ENCODE measurements at regions not wholly inside any gene's neighbourhood (a gene's known extent, or its start where the extent isn't known, plus 50 kb on each side); places are given as distances from the start of the nearest gene placed in this dataset.

DNA sequence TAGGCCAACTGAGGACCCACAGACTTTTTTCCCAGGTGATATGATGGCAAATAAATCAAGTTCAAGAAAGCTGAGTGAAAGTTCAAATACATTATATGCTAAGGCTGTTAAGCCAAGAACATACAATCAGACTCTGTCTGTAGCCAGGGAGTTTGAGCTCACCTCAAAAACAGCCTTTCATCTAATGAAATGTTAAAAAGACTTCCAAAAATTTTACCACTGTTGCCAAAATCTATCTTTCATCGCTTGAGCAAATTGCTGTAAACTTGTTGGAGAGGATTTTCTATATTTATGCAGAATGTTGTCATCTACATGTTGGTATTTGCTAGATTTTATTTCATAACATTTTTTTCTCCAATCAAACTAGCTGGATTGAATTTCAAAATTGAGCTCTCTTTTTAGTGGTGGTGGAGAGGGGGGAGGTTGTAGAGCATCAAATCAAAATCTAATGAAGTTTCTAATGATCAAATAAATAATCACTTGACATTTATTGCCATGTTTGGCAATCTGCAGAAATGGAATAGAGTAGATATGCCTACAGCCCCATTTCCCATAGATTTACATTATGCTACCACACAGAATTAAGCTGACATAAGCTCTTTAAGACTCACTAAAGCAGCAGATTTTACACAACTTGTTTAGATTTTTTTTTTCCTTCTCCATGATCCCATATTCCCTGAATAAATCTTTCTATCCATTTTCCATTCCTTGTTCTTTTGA, 828.9 kb upstream of the ZNF608 start:
- TF ChIP-seq, protein P1, sequence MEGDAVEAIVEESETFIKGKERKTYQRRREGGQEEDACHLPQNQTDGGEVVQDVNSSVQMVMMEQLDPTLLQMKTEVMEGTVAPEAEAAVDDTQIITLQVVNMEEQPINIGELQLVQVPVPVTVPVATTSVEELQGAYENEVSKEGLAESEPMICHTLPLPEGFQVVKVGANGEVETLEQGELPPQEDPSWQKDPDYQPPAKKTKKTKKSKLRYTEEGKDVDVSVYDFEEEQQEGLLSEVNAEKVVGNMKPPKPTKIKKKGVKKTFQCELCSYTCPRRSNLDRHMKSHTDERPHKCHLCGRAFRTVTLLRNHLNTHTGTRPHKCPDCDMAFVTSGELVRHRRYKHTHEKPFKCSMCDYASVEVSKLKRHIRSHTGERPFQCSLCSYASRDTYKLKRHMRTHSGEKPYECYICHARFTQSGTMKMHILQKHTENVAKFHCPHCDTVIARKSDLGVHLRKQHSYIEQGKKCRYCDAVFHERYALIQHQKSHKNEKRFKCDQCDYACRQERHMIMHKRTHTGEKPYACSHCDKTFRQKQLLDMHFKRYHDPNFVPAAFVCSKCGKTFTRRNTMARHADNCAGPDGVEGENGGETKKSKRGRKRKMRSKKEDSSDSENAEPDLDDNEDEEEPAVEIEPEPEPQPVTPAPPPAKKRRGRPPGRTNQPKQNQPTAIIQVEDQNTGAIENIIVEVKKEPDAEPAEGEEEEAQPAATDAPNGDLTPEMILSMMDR (IDR thresholded peaks at IDR 0.05; ENCODE audit: low read depth, low read length, missing control alignments) = no peak
- DNase-seq (ENCODE audit: extremely low read depth, low read depth) = no peak
- H3K4me3 ChIP-seq (replicated peaks; ENCODE audit: low read depth, low read length) = no peak overlapping the region

DNA sequence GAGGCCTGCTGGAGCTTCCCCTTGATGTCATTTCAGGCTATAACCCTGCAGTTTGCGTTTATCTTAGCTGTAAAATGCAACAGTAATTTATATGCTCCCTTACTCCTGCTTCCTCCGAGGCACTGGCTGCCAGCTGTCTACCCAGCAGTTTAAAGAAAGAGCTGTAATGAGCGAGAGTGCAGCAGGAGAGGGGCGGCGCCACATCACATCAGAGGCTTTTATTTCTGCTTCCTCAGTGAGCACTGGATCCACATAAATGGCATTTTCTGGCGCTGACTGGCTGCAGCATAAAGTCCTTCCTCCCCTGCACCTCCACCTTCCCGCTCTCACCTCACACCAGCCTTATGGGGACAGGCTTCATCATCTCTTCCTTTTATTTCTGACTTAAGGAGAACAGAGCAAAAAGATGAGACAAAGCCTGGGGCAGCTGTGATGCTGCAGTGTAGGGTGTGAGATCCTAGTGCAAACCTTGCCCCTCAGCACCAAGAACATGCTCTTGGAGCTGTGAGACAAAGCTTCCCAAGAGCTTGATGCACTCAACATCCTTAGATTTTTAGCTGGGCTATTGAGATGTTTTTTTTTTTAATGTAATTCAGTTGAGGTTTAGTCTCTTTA, 829.6 kb upstream of the ZNF608 start:
- H3K4me3 ChIP-seq (replicated peaks; ENCODE audit: low read depth, low read length) = no peak overlapping the region
- no peak for DNase-seq (ENCODE audit: extremely low read depth, low read depth)
- TF ChIP-seq, protein P1 (IDR thresholded peaks at IDR 0.05; ENCODE audit: low read depth, low read length, missing control alignments) = no peak

DNA sequence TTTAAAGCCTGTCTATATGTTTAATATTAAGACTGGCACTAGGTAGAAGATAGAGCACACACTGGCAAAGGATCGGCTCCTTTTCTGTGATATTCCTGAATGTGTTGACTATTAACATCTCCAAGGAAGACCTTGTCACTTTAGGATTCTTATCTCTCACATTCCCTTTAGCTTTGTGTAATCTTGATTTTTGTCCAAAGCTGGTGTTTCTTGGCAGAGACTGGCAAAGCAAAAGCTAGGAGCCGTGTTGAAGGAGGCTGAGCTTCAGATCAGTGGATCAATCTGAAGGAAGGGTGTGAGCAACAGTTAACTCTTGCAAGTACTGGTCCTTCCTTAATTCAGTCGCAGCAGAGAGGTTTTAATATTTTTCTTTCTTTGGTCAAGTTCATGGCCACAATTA, 830.4 kb upstream of the ZNF608 start:
- no peak for DNase-seq (ENCODE audit: extremely low read depth, low read depth)
- TF ChIP-seq, protein P1 (IDR thresholded peaks at IDR 0.05; ENCODE audit: low read depth, low read length, missing control alignments) = no peak

DNA sequence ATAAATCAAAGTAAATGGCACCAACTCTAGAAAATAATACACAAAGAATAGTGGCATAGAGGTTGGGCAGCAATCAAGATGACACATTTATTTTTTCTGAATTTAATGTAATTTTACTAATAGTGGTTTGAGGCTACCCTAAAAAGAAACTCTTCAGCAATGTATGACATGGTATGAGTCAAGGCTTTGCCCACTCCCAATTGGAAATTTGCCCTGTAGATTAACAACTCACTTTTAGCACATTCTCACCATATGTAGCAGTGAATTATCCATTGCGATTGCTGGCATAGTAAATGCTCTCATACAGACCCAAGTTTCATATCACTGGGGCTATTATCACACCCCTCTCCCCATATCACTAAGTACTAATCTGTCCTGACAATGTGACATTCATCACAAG, 832.1 kb upstream of the ZNF608 start:
- DNase-seq (ENCODE audit: extremely low read depth, low read depth) = no peak
- TF ChIP-seq, protein P1 (IDR thresholded peaks at IDR 0.05; ENCODE audit: low read depth, low read length, missing control alignments) = no peak

More for the DNA sequence above, 830.4 kb upstream of the ZNF608 start:
- H3K4me3 ChIP-seq (replicated peaks; ENCODE audit: low read depth, low read length) = no peak overlapping the region

DNA sequence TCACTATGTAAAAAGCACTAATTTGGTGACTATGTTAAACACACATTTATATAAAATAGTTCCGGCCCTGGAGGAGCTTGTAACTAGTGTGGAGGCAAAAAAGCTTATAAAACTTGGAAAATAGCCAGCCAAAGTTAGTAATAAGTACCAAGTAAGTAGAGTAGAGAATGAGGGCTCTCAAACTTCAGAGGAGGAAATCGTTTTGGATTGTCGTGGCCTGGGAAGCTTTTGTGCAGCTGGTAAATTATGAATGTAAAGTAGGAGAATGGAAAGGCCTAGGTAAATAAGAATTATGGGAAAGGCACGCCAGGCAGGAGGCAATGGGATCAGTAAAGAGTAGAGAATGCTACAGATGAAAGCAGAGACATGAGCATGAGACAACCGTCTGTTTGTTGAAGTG, 832.7 kb upstream of the ZNF608 start:
- TF ChIP-seq, protein P1 (IDR thresholded peaks at IDR 0.05; ENCODE audit: low read depth, low read length, missing control alignments) = no peak
- DNase-seq (ENCODE audit: extremely low read depth, low read depth) = no peak
- H3K4me3 ChIP-seq (replicated peaks; ENCODE audit: low read depth, low read length) = no peak overlapping the region

More for the DNA sequence above, 832.1 kb upstream of the ZNF608 start:
- H3K4me3 ChIP-seq (replicated peaks; ENCODE audit: low read depth, low read length) = no peak overlapping the region

DNA sequence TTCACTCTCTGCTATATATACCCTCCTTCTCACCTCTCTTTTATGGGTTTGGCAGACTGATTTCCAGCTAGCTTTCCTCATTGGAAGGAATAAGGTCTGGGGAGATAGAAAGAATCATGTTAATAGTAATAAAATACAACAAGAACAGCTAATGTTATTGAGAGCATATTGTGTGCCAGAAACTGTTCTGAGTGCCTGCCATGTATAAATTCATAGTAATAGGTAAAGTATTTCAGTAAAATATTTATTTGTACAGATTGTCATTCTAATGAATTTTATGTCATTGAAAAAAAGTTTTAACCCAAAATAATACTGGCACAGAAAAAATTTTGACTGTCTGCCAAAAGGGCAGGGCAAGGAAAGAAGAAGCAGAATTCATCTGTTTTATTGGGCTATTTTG, 834.9 kb upstream of the ZNF608 start:
- TF ChIP-seq, protein P1 (IDR thresholded peaks at IDR 0.05; ENCODE audit: low read depth, low read length, missing control alignments) = no peak
- H3K4me3 ChIP-seq (replicated peaks; ENCODE audit: low read depth, low read length) = no peak overlapping the region
- no peak for DNase-seq (ENCODE audit: extremely low read depth, low read depth)
